COLO668 (cell line): ENCODE measurements at regions not wholly inside any gene's neighbourhood (a gene's known extent, or its start where the extent isn't known, plus 50 kb on each side); places are given as distances from the start of the nearest gene placed in this dataset.
"Not testable (repeated sequence)": the region's sequence is repeated elsewhere in the genome, so short reads cannot be mapped to it uniquely, and the experiment has no call there.

Source experiments
- DNase-seq: peaks from one replicate; lab custom pipeline; 2025; ENCODE audit not compliant: unreplicated experiment; lab: John Stamatoyannopoulos, UW

DNA sequence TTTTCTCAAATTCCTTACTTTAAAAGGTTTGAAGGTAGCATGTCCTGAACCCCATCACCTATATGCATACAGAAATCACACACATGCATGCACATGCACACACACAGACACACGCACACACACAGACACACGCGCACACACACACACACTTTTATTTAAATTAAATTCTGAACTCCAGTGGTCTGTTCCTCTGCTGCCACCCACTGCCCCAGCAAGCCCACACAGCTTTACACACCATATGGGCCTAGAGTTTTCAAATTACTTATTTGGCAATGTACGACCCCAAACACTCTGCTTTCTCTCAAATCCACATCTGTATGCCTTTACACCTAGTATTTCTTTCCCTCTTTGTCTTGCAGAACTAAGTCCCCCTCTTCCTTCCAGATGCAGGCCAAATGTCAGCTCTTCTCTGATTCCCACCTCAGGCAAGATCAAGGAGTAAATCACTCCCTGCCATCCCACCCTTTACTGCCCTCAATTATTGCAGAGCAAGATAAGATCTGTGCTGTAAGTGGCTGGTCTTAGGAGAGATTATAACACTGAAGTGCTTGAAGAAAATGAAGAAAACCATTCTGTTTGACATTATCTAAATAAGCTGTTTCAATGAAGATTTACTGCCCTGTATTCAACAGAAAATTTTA, 429.9 kb upstream of the CXADR start:
- DNase-seq = no peak

DNA sequence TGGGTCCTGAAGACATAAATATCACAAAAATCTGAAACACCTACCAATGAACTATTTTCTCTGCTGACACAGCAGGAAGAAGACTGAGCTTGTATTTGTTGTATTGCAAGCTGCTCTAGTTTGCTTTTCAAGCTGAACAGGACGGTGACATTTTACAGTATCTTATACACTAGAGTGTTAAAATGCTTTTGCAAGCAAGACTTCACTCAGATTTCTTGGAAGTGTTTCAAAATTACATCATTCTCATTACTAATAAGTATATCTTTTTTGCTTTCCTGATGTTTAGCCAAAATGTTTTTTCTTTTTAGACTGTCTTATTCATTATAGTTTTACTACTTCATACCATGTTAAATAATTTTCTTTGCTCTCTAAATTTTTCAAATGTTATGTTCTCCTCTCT, 427.1 kb upstream of the CXADR start:
- no peak for DNase-seq

DNA sequence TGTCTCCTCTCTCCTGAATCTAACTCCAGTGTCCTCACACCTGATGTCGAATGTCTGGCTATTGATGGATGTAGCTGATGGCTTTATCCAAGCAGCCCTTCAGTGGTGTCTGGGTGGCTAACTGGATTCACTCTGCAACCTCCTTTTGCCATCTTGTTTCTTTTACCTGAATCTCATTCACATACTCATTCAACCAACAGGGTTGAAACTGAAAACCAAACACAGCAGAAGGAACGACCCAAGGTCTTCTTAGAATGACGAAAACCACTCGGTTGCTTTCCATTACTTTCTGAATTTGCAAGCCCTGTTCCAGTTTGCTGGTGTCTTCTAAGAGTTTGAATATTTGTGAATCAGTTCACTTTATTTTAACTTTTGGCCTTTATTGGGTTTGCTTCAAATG, 424.3 kb upstream of the CXADR start:
- DNase-seq = no peak

DNA sequence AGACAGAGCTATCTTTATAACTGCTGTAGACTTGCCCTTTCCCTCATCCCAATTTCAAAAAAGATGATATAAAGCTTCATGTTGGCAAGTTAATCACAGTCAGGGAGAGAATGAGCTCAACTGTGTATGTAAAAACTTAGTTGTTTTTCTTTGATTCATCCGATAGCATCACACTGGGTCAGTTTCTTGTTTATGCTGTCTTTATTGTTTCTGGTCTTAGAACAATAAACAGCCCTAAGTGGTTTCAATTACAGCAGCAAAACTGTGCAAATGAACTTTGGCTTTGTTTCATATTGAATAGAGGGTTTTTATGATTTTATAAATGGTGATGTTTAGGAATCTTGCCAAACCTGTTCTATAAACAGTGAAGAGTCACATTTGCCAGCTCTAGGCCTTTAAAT, 423.8 kb upstream of the CXADR start:
- no peak for DNase-seq

DNA sequence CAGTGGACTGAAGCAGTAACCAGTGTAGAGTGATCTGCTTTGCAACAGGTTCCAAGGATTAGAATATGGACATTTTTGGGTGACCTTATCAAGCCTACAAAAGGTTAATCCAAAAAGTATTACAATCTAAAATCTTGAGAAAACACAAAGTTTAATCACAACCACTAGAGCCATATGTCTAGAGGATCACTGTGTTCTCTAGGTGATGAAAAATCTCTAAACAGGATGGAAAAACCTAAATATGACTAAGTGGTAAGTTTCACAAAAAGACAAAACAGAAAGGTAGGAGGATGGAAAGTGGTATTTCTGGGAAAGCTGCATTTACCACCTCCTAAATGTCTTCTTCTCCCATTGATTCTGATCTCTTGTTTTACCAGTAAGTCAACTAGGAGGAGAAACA, 411.1 kb upstream of the CXADR start:
- DNase-seq = no peak

DNA sequence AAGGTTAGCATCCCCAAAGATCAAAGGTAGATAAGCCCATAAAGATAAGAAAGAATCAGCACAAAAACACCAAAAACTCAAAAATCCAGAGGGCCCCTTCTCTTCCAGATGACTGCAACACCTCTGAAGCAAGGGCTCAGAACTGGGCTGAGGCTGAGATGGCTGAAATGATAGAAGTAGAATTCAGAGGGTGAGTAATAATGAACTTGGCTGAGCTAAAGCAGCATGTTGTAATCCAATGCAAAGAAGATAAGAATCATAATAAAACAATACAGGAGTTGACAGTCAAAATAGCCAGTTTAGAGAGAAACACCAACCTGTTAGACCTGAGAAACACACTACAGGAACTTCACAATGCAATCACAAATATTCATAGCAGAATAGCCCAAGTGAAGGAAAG, 406.9 kb upstream of the CXADR start:
- no peak for DNase-seq

DNA sequence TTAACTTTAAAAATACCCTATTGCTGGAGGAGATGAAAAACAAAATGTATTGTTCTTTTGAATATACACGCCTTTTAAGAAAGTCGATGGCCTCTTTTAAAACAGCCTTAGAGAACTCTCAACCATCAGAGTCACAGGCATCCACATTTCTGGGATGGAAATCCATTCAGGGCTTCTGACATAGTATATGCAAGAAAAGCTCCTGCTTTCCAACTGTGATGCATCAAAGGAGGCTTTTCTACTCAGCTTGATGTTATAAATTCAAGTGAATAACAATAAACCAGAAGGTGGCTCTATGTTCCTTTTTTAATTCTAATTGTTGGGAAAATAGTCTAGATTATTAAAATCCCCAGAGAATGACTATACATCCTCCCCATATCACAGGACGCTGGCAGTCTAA, 398.8 kb upstream of the CXADR start:
- no peak for DNase-seq

DNA sequence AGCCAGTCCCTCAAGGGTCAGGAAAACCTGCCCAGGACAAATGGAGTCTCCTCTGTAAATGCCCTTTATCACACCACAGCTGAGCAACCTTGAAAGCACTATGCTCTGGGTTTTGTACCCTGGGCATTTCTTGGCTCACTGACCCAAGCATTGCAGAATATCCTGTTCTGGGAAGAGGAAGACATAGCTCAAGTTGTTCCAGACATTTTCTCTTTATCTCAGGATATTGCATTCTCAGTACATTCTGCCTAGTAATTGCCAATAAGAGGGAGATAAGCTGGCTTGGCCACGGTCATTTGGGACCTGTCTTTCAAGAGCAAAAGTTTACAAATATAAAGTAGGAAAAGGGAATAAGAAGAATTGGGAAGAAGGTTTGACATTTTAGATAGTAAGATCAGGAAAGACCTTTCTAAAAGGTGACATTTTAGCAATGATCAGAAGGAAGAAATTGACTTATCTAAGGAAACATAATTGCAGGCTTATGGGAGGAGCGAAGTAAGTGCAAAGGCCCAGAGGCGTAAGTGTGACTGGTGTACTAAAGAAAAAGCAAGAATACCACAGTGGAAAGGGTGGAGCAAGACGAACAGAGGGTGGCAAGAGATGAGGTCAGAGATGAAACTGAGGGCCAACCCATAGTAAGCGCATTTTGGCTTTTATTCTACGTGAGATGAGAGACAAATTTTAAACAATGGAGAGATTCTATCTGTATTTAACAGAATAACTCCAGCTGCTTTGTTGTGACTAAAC, 394.0 kb upstream of the CXADR start:
- DNase-seq = no peak

DNA sequence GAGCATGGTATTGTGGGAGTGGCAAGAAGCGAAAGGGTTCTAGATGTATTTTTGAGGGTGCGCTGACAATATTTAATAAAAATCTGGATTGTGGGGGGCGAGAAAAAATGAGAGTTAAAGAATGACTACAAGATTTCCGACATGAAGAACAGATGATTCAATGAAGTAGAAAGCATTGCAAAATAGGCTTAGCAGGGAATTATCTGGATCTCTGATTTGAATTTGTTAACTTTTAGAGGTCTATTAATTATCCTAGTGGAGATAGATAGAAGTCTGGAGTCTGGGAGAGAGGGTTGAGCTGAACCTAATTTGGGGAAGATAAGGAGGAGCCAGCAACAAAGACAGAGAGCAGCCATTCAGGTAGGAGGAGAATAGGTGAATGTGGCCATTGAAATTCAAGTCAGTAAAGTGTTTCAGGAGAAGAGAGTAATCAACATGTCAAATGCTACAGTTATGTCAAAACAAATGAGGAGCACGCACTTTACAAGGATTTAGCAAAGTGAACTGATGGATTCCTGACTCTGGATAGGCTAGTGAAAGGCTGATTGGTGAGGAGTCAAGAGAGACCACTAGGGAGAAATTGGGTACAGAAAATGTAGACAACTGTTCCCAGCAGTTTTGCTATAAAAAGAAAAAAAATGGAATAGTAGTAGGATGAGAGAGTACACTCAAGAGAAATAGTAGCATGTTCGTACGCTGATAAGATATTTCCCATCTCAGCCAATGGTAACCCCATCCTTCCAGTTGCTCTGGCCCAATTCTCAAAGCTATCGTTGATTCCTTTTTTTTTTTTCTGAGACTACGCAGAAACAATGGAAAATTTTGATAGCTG, 393.2 kb upstream of the CXADR start:
- no peak for DNase-seq

DNA sequence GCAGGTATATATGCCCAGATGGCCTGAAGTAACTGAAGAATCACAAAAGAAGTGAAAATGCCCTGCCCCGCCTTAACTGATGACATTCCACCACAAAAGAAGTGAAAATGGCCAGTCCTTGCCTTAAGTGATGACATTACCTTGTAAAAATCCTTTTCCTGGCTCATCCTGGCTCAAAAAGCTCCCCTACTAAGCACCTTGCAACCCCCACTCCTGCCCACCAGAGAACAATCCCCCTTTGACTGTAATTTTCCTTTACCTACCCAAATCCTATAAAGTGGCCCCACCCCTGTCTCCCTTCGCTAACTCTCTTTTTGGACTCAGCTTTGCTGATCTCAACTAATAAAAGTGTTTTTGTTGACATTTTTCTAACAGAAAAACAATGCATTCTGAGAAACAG, 385.4 kb upstream of the CXADR start:
- not testable (repeated sequence) for DNase-seq

DNA sequence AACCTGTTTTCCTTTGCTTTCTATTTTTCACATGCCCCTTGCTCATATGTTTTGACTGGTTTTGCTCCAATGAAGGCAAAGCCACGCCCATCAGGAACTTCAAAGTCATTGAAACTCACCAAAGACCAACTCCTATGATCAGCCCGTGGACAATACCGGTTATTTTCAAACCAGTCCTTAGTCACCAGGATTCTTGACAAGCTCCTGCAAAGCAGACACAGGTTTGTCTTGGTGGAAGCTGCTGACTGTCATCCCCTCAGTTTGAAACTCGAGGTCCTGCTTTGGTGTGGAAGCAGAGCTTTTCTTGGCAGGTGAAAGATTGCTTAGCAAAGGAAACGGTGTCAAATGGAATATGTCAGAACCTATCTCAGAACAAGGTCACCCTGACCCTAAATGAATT, 384.7 kb upstream of the CXADR start:
- DNase-seq = no peak

DNA sequence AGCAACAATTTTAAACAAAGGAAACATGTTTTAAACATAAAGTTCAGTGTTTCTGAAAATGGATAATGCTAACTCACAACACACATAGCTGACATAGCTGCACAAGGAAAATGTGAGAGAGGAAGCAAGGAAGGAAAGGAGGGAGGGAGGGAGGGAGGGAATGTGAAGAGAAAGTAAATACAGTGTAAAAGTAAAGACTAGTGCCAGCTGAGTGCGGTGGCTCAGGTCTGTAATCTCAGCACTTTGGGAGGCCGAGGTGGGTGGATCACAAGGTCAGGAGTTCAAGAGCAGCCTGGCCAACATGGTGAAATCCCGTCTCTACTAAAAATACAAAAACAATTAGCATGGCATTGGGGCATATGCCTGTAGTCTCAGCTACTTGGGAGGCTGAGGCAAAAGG, 373.7 kb upstream of the CXADR start:
- not testable (repeated sequence) for DNase-seq

DNA sequence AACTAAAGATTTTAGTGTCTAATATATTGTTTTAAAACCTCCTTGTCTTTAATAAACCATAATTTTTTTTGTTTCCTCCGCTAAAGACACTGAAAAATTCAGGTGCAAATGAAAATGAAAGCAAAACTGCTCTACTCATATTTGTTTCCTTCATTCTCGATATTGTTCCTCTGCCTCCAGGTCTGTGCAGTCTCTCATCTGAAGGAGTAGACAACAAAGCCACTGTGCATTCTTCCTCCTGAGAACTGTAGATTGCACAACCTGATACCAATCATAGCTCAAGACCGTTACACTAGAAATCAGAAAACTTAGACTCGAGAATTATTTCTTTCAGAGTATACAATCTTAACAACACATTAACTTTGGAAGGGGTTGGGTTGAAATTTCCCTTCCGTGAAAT, 373.1 kb upstream of the CXADR start:
- DNase-seq = no peak

DNA sequence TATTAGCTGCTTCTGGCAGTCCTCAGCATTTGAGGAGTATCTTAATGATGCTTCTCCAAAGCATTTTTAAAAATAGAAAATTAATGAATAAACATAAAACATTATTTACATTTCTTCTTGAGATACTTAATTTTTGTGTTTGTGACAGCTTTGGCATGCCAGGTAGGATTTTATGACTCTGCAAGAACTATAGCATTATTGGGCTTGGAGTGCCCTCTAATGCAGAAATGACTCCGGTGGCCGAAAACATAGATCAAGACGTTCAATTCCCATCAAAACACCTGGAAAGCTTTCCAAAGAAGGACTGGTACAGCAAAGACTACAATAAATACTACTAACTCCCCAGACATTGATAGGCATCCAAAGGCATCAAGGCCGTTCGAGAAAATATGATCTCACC, 366.4 kb upstream of the CXADR start:
- no peak for DNase-seq

DNA sequence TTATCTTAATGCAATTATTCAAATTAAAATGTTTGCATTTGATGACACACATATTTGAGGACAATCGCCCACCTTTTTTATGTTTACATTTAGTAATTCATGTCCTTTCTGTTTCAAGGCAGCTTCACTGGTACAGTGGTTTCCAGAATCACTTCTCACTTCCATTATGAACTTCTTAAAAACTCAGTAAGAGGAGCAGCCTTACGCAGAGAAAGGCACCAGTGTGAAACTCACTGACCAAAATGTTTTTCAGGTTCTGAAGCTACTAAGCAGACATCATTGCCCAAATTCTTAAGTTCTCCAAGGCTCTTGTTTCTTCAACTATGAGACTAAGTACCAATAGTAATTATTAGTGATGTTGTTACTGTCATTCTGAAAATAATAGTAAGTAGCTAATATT, 353.1 kb upstream of the CXADR start:
- DNase-seq = no peak

DNA sequence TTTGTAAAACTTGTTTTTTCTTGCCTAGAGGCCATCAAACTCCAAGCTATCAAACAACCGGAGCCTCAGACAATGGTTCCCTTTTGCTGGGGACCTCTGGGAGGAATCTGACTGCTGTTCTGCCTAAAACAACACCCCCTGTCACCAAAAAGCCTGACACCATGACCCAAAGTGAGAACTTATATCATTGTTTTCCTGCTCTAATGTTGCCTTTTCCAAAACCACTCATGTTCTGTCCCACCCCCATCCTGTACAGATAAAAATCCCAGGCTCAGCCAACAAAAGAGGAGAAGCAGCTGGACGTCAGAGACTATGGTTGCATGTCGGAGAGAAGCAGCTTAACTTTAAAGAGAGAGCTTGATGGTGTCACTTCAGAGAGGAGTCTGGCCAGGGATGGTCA, 327.2 kb upstream of the CXADR start:
- DNase-seq = no peak

DNA sequence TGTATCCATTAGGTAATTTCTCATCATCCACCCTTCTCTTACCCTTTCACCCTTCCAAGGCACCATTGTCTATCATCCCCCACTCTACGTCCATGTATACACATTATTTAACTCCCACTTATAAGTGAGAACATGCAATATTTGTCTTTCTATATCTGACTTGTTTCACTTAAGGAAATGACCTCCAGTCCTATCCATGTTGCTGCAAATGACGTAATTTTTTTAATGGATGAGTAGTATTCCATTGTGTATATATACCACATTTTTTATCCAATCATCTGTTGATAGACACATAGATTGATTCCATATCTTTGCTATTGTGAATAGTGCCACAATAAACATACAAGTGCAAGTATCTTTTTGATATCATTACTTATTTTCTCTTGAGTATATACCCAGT, 322.9 kb upstream of the CXADR start:
- DNase-seq = no peak

DNA sequence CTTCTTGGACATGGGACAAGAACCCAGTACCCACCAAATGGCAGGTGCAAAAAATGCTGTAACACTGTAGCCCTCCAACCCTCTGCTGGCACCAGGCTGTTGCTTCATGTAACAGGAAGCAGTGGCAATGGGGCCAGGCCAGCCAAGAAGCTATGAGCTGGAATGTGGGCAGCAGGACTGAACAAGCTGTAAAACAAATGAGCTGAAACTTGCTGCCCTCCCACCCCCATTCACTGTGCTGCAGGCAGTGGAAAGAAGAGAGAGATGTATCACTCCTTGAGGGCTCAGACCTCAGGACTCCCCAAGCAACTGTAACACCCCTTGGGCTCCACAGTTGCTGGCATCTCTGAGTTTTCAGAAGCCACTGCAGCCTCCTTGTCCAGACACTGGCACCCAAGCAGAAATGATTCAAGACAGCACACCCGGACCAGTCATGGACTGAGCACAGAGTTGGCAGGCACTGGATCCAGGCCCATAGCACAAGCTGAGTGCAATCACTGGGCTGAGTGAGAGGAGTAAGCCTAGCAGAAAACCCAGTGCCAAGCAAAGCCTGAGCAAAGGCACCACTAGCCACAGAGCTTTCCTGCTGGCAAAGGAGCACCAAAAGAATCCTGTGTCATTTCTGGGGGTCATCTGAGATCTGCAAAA, 321.4 kb upstream of the CXADR start:
- no peak for DNase-seq

DNA sequence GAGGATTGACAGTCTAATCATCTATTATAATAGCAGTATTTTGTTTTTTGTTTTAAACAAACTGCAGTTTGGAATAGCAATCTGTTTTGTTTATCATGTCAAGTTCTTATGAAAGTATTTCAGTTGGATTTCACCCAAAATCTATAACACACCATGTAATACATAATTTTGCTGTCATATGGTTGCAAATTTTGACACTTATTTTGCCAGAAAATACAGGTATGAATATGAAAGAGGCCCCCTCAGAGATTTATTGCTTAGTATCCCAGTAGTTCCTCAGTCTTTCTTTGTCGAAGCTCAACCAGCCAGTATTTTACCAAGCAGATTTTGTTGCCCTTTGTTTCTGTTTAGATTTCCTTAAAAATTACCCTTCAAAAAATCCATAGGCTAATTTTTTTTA, 317.5 kb upstream of the CXADR start:
- DNase-seq = no peak

DNA sequence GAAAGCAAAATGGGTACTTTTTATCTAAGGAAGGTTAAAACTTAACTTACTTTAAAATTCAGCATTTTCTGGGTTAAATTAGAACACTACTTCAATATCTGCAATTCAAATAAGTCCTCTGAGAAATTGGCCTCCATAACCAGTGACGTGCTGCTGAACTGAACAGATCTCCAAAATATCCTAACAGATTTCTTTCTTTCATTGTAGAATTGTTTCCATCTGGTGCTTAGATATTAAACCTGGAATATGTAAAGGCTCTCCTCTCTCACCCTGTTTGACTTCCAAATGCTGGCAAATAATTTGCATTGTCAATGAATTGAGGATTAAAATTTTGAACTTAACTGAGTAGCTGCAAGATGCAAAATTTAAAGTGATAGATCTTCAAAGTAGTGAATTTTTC, 316.9 kb upstream of the CXADR start:
- no peak for DNase-seq

DNA sequence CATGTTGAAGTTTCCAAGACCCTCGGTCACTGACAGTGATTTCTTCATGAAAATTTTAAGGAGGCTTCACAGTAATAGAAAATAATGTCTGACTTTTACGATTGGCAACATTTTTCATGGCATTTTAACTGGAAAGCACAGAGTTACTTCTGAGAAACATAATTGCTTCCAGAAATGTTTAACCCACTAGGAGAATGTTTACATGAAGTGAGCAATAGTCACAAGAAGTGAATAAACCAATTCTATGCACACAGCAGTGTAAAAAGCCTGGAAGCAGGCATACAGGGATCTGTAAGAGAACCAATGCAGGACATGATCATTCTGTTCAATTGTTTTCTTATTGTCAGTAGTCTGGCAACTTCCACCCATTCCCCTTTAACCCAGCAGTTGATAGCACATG, 316.2 kb upstream of the CXADR start:
- DNase-seq = no peak

DNA sequence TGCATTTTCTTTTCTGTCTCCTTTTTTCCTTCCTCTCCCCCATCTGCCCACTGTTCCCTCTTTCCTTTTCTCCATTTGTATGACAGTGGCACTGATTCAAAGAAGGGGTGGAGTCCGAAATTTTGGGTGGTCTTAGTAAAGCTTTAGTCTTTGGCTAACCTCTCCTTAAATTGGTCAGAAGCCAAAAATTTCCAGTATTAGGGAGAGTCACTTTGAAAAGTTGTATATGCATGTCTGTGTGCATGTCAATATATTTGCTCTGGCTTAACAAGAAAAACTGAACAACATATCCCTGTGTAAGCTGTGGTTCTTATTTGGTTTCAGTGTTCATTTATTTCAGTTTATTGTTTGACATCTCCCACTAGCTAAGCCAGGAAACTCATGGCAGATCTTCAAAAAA, 314.8 kb upstream of the CXADR start:
- DNase-seq = no peak
